Duodenal mucosa (tissue), 2 donors: ENCODE measurements at regions not wholly inside any gene's neighbourhood (a gene's known extent, or its start where the extent isn't known, plus 50 kb on each side); places are given as distances from the start of the nearest gene placed in this dataset.
"Not testable (repeated sequence)": the region's sequence is repeated elsewhere in the genome, so short reads cannot be mapped to it uniquely, and the experiment has no call there.

Experiments used
- H3K27ac ChIP-seq: one replicate; pipeline ENCODE4 v1.7.0; 2013; ENCODE audit warnings: low read depth, low read length
- H3K27me3 ChIP-seq, 2 donors: one replicate each; pipeline ENCODE4 v1.7.0; 2013; ENCODE audit warnings: low read length in 2 of 2, control low read depth in 1 of 2; ENCODE audit not compliant: insufficient read depth in 2 of 2, control insufficient read depth in 1 of 2
- H3K36me3 ChIP-seq, 2 donors: one replicate each; pipeline ENCODE4 v1.7.0; 2013; ENCODE audit warnings: low read length in 2 of 2, control low read depth in 1 of 2; ENCODE audit not compliant: insufficient read depth in 2 of 2, control insufficient read depth in 1 of 2
- H3K4me1 ChIP-seq, 2 donors: one replicate each; pipeline ENCODE4 v1.7.0; 2013; ENCODE audit warnings: low read length in 2 of 2, control low read depth in 1 of 2; ENCODE audit not compliant: insufficient read depth in 2 of 2, control insufficient read depth in 1 of 2
- H3K4me3 ChIP-seq, 2 donors: one replicate each; pipeline ENCODE4 v1.7.0; 2013; ENCODE audit warnings: low read length in 2 of 2, low read depth in 1 of 2
- H3K9ac ChIP-seq, 2 donors: one replicate each; pipeline ENCODE4 v1.7.0; 2013; ENCODE audit warnings: low read length in 2 of 2, low read depth in 1 of 2
- H3K9me3 ChIP-seq, 2 donors: one replicate each; pipeline ENCODE4 v1.7.0; 2013; ENCODE audit warnings: low read length in 2 of 2, control low read depth in 1 of 2; ENCODE audit not compliant: control insufficient read depth in 1 of 2

GRCh38 chr17:30579610-30580315 is 102.6 kb downstream of the GOSR1 start:
- no peak overlapping the region for H3K9ac ChIP-seq
- no peaks in the 10 kb centered on the region for H3K9me3 ChIP-seq
- no peak overlapping the region for H3K27ac ChIP-seq
- no peaks in the 10 kb centered on the region for H3K27me3 ChIP-seq
- H3K36me3 ChIP-seq: no peaks in the 10 kb centered on the region
- no peaks in the 10 kb centered on the region for H3K4me1 ChIP-seq
- H3K4me3 ChIP-seq: no peak overlapping the region

- H3K27ac ChIP-seq, H3K36me3 ChIP-seq, H3K27me3 ChIP-seq, H3K4me3 ChIP-seq, H3K4me1 ChIP-seq, H3K9me3 ChIP-seq, H3K9ac ChIP-seq: not testable (repeated sequence)
Observed at GRCh38 chr17:30578015-30578717, 101.0 kb downstream of the GOSR1 start.
